Stimulated activated CD8-positive, alpha-beta memory T cell treated with anti-CD3 and anti-CD28 coated beads, Interleukin-2, amount 100 ng/mL, for 1 hour (primary cell): ENCODE measurements at regions not wholly inside any gene's neighbourhood (a gene's known extent, or its start where the extent isn't known, plus 50 kb on each side); places are given as distances from the start of the nearest gene placed in this dataset.
"Not testable (repeated sequence)": the region's sequence is repeated elsewhere in the genome, so short reads cannot be mapped to it uniquely, and the experiment has no call there.

Source experiments
- DNase-seq, 2 donors: peaks; one replicate each; pipeline ENCODE4 v3.0.0-alpha.2; 2020; ENCODE audit warnings: low read depth in 2 of 2

- no peak for DNase-seq
These were observed 187.7 kb downstream of the OLFM1 start for GRCh38 chr9:135275163-135275562.

DNA sequence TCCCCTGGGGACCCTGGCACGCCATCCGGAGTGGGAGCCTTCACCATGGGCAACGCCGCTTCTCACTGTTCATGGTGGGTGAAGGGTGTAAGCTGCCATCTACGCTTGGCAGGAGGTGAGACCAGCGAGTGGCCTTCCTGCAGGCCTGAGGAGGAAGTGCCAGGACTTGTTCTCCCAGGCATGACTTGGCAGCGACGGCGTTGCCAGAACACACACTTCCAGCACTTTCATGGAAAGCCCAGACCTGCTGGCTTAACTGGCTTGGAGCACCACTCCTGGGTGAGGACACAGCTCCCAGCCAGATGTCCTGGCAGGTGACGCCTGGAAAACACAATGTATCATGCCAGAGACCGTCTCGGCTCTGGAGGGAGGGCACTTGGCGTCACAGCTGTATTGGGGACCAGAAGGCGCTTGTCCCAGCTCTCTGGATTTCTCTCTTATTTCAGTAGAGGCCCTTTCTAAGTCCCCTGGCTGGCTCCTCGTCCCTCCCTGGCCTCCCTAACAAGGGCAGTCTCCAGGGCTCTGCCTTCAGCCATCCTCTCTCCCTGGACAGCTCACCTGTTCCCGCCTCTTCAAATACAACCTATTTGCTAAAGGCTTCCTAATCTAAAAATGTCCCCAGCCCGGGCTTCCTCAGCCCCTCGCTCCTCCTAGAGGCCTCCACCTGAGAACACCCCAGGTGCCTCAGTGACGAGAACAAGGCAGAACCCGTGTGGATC lies 188.3 kb downstream of the OLFM1 start:
- no peak for DNase-seq

- DNase-seq = no peak
These were observed 190.0 kb downstream of the OLFM1 start for GRCh38 chr9:135277219-135278201.

DNA sequence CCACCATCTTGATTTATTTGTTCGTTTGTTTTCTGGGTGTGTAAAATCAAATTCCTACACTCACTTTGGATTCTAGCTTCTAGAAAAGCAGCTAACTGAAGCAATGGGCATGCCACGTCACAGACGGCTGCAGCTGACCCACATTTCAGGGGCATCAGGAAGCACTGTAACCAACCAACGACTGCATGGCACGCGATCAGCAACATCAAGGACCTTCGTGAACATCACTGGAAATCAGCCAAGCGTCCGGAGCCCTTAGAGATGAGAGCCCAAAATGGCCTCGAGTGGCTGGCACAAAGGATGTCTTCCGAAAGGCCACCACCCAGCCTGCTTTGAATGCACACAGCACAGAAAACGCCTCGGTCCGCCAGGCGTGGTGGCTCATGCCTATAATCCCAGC lies 191.1 kb downstream of the OLFM1 start:
- no peak for DNase-seq

- DNase-seq = no peak
These were observed 191.9 kb downstream of the OLFM1 start for GRCh38 chr9:135279385-135279784.

DNA sequence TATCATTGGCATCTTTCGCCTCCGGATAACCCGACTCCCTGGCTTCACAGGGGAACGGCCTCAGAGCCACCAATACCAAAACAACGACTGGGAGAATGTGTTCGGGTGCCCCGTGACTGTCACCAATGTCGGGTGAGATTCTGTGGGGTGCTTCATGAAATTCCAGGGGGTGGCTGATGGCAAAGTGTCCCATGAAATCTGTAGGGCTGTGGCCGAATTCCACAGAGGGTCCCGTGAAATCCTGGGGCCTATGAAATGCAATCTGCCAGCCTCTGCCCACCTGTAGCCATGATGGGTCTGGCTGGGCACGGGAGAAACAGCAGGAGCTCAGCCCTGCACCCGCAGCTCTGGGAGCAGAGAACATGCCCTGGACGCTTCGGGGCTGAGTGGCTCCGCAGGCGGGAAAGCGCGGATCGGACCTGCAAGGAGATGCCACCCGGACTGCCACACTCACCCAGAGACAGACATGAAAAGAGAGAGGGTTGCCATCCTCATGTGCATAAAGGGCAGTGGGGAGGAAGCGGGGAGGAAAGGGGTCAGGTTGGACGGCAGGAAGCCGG lies 192.4 kb downstream of the OLFM1 start:
- no peak for DNase-seq

- DNase-seq = no peak
These were observed 193.2 kb downstream of the OLFM1 start for GRCh38 chr9:135280666-135281065.

DNA sequence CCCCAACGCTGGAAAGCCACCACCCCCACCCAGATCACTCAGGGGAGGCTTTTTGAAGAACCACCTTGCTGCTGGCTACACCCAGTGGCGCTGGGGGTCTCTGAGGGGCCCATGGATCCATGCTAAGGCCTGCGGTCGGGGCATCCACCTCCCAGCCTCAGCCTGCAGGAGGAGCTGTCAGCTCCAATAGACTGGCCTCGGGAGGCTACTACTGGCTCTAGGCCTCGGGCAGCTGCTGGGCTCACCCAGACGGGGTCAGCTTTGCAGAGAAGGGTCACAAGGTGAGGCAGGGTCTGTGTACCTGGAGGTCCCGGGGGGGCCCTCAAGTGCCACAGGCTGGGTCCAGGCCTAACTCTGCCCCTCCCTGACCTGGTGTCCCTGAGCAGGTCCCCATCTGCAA lies 193.7 kb downstream of the OLFM1 start:
- no peak for DNase-seq

GRCh38 chr9:135281791-135282737 lies 194.6 kb downstream of the OLFM1 start:
- no peak for DNase-seq

GRCh38 chr9:135282808-135283207 lies 195.3 kb downstream of the OLFM1 start:
- DNase-seq = no peak

- DNase-seq = no peak
These were observed 195.9 kb upstream of the PPP1R26 start for GRCh38 chr9:135283671-135284070.

GRCh38 chr9:135284386-135285134 lies 195.0 kb upstream of the PPP1R26 start:
- no peak for DNase-seq

DNA sequence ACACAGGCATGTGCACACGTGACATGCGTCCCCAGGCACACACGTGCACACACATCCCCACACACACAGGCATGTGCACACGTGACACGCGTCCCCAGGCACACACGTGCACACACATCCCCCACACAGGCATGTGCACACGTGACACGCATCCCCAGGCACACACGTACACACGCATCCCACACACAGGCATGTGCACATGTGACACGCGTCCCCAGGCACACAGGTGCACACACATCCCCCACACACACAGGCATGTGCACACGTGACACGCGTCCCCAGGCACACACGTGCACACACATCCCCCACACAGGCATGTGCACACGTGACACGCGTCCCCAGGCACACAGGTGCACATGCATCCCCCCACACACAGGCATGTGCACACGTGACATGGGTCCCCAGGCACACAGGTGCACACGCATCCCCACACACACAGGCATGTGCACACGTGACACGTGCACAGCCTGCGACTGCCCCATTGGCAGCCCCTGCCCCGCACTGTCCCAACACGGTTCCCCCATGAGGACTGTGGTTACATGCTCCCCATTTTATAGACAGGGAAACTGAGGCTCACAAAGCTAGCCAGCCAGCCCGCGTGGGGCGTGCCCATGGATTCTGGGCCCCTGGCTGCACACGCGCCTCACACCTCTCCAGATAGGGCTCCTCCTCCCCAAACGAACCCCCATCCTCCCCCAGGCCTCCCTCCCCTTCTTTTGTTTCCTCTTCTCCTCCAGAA lies 193.2 kb upstream of the PPP1R26 start:
- DNase-seq = not testable (repeated sequence)

GRCh38 chr9:135286961-135287360 lies 192.6 kb upstream of the PPP1R26 start:
- no peak for DNase-seq

GRCh38 chr9:135287627-135288026 lies 192.0 kb upstream of the PPP1R26 start:
- DNase-seq = no peak

DNA sequence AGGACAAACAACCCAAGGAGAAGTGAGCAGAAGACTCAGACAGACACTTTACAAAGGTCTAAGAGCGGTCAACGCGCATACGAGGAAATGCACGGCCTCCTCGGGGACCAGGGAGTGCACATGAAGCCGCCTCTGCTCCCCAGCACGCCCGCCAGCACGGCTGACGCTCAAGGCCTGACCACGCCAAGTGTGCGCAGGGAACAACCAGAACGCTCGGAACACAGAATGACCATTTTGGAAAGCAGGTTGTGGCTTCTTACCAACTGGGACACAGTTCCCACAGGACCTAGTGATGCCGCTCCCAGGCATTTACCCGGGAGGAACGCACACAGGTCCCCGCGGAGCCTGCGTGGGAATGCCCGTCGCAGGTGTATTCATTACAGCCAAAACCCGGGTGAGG lies 191.5 kb upstream of the PPP1R26 start:
- DNase-seq = no peak

GRCh38 chr9:135289081-135289491 lies 190.5 kb upstream of the PPP1R26 start:
- no peak for DNase-seq

- no peak for DNase-seq
These were observed 189.5 kb upstream of the PPP1R26 start for GRCh38 chr9:135290086-135290485.

DNA sequence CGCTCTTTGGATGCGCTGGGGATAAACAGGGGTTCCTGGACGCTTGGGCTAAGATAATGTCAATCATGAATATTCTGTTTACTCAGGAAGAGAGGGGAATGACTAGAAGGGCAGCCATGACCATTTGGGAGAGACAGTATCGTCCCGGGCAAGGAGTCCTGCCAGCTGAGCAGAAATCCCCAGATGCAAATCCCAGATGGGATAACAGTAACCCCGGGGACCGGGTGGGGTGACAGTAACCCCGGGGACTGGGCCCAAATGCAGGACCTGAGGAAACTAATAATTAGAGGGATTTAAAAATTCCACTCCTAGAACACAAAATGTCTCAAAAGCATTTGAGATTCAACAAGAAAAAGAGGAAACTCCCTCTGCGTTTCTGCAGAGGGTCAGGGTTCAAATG lies 189.0 kb upstream of the PPP1R26 start:
- no peak for DNase-seq

DNA sequence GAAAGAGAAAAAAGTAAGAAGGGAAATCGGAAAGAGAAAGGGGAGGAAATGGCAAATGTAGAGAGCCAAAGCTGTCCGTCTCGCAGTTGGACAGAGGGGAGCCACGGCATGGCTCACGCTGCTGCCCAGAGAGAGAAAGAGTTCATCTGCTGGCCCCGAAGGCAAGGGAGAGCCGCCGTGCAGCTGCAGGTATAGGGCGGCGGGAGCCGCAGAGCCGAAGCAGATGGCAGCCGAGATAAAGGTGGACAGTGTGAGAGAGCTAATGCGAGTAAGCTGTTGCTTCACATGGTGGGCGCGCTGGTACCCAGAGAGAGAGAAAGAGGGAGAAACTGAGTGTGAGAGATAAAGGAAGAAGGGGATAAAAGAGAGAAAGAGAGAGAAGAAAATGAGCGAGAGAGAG lies 188.4 kb upstream of the PPP1R26 start:
- DNase-seq = no peak
